Esophagus muscularis mucosa (tissue), 4 donors: ENCODE measurements at regions not wholly inside any gene's neighbourhood (a gene's known extent, or its start where the extent isn't known, plus 50 kb on each side); places are given as distances from the start of the nearest gene placed in this dataset.

Experiments
- CTCF ChIP-seq, 3 experiments: fragments of 200-600 bp in 2 of 3; fragments of 450-650 bp in 1 of 3; sonication (generic) in 2 of 3; IDR thresholded peaks; one replicate each; pipeline ENCODE4 v1.5.1; 2017 to 2019; ENCODE audit warnings: antibody characterized with exemption in 3 of 3, mild to moderate bottlenecking in 2 of 3, moderate library complexity in 1 of 3
- EP300 ChIP-seq: sonication (generic); formaldehyde crosslinking; IDR thresholded peaks from one replicate; pipeline ENCODE4 v1.6.1; 2017; ENCODE audit warnings: antibody characterized with exemption
- POLR2A ChIP-seq: fragments of 450-650 bp; IDR thresholded peaks from one replicate; pipeline ENCODE4 v1.6.1; 2017; ENCODE audit warnings: antibody characterized with exemption, moderate library complexity, mild to moderate bottlenecking, low read depth

- no peak for TF ChIP-seq CTCF (IDR thresholded peaks at IDR 0.05)
- TF ChIP-seq POLR2A, result no peak
- no peak for TF ChIP-seq EP300
Observed at GRCh38 chr7:79681454-79681853, 228.0 kb upstream of the MAGI2 start.
